Smooth muscle cell (in vitro differentiated cells): ENCODE measurements at regions not wholly inside any gene's neighbourhood (a gene's known extent, or its start where the extent isn't known, plus 50 kb on each side); places are given as distances from the start of the nearest gene placed in this dataset.
"Not testable (repeated sequence)": the region's sequence is repeated elsewhere in the genome, so short reads cannot be mapped to it uniquely, and the experiment has no call there.

Experiments used
- DNase-seq: peaks from one replicate; lab custom pipeline; 2025; ENCODE audit not compliant: unreplicated experiment; lab: John Stamatoyannopoulos, UW
- H2AFZ ChIP-seq: fragments of 200-600 bp; sonication (generic); 2 replicates; pipeline ENCODE4 v1.6.0; 2016; ENCODE audit warnings: antibody characterized with exemption, low read depth, mild to moderate bottlenecking
- H3F3A ChIP-seq: fragments of 200-600 bp; sonication (generic); 2 replicates; pipeline ENCODE4 v1.6.0; 2017; ENCODE audit warnings: antibody characterized with exemption, low read depth
- H3K27ac ChIP-seq: fragments of 200-600 bp; sonication (generic); 2 replicates; pipeline ENCODE4 v1.5.1; 2016; ENCODE audit warnings: low read depth, mild to moderate bottlenecking
- H3K27me3 ChIP-seq: fragments of 200-600 bp; sonication (generic); 2 replicates; pipeline ENCODE4 v1.6.1; 2016; ENCODE audit warnings: low read depth, mild to moderate bottlenecking
- H3K36me3 ChIP-seq: fragments of 200-600 bp; sonication (generic); 2 replicates; pipeline ENCODE4 v1.5.1; 2016; ENCODE audit warnings: low read depth
- H3K4me1 ChIP-seq: fragments of 200-600 bp; sonication (generic); 2 replicates; pipeline ENCODE4 v1.5.1; 2016; ENCODE audit warnings: low read depth
- H3K4me2 ChIP-seq: fragments of 200-600 bp; sonication (generic); 2 replicates; pipeline ENCODE4 v1.6.0; 2016; ENCODE audit warnings: mild to moderate bottlenecking
- H3K4me3 ChIP-seq: fragments of 200-600 bp; sonication (generic); 2 replicates; pipeline ENCODE4 v1.5.1; 2016; ENCODE audit warnings: mild to moderate bottlenecking
- H3K79me2 ChIP-seq: fragments of 200-600 bp; sonication (generic); 2 replicates; pipeline ENCODE4 v1.6.0; 2016; ENCODE audit warnings: low read depth, mild to moderate bottlenecking
- H3K9ac ChIP-seq: fragments of 200-600 bp; sonication (generic); 2 replicates; pipeline ENCODE4 v1.6.0; 2016; ENCODE audit warnings: low read depth
- H3K9me3 ChIP-seq: fragments of 200-600 bp; sonication (generic); replicated peaks from 2 replicates; pipeline ENCODE4 v1.5.1; 2016; ENCODE audit warnings: low read depth
- H4K20me1 ChIP-seq: fragments of 200-600 bp; sonication (generic); 2 replicates; pipeline ENCODE4 v1.6.0; 2016; ENCODE audit warnings: low read depth
- CTCF ChIP-seq: fragments of 200-600 bp; sonication (generic); IDR thresholded peaks from 2 replicates; pipeline ENCODE4 v1.5.1; 2017; ENCODE audit warnings: borderline replicate concordance, mild to moderate bottlenecking, antibody characterized with exemption; ENCODE audit not compliant: insufficient read depth, poor library complexity, severe bottlenecking
- WGBS: methylation state at CpG from one replicate; pipeline ENCODE4 v1.1.7; 2016; ENCODE audit warnings: low lambda C conversion rate; 5-methylcytosine and 5-hydroxymethylcytosine counted together

GRCh38 chrX:56618323-56618722, 54.9 kb downstream of the UBQLN2 start:
- WGBS: 45% methylated on average over 3 of the region's 3 CpGs
- Histone ChIP-seq H3K36me3 (no peaks in the 10 kb centered on the region), H3K4me3 (no peak overlapping the region), H3K27me3 (no peaks in the 10 kb centered on the region), H3K27ac (no peak overlapping the region), H3K79me2 (no peaks in the 10 kb centered on the region), H4K20me1 (no peaks in the 10 kb centered on the region), H3K4me2 (peak overlapping the region; percentile 31), H3K9me3 (no peaks in the 10 kb centered on the region), H3F3A (no peaks in the 10 kb centered on the region), H3K9ac (no peak overlapping the region), H3K4me1 (peaks cover 6% of the 10 kb centered on the region), H2AFZ (no peak overlapping the region)
- DNase-seq: no peak
- TF ChIP-seq CTCF: no peak

- Histone ChIP-seq H3K4me2 (no peak overlapping the region), H3K27ac (no peak overlapping the region), H3K36me3 (no peaks in the 10 kb centered on the region), H3K4me1 (peaks cover 6% of the 10 kb centered on the region), H3K27me3 (no peaks in the 10 kb centered on the region), H3K4me3 (no peak overlapping the region), H3K9me3 (no peaks in the 10 kb centered on the region), H2AFZ (no peak overlapping the region), H3K79me2 (no peaks in the 10 kb centered on the region), H3F3A (no peaks in the 10 kb centered on the region), H3K9ac (no peak overlapping the region), H4K20me1 (no peaks in the 10 kb centered on the region)
- TF ChIP-seq CTCF: no peak
- 85% methylated on average over 1 of the region's 1 CpG for WGBS
- no peak for DNase-seq
Observed at GRCh38 chrX:56623316-56623715, 59.9 kb downstream of the UBQLN2 start.

GRCh38 chrX:56635060-56635459, 71.6 kb downstream of the UBQLN2 start:
- H3K4me2 ChIP-seq, H3K4me3 ChIP-seq, H2AFZ ChIP-seq, DNase-seq, H3K9me3 ChIP-seq, H4K20me1 ChIP-seq, H3F3A ChIP-seq, H3K4me1 ChIP-seq, H3K79me2 ChIP-seq, H3K9ac ChIP-seq, H3K27ac ChIP-seq, H3K27me3 ChIP-seq, H3K36me3 ChIP-seq: not testable (repeated sequence)
- WGBS: 76% methylated on average over 6 of the region's 8 CpGs

- no peak overlapping the region for H3K9ac ChIP-seq
- no peaks in the 10 kb centered on the region for H3K79me2 ChIP-seq
- no peak for TF ChIP-seq CTCF
- DNase-seq: no peak
- H3K4me1 ChIP-seq: no peaks in the 10 kb centered on the region
- H3K4me2 ChIP-seq: no peak overlapping the region
- no peak overlapping the region for H3K4me3 ChIP-seq
- H3K36me3 ChIP-seq: no peaks in the 10 kb centered on the region
- no peaks in the 10 kb centered on the region for H4K20me1 ChIP-seq
- H3K27me3 ChIP-seq: no peaks in the 10 kb centered on the region
- H2AFZ ChIP-seq: no peak overlapping the region
- no peak overlapping the region for H3K27ac ChIP-seq
- 62% methylated on average over 4 of the region's 4 CpGs for WGBS
- H3F3A ChIP-seq: no peaks in the 10 kb centered on the region
- no peaks in the 10 kb centered on the region for H3K9me3 ChIP-seq
Observed at GRCh38 chrX:56661193-56661592, 67.8 kb upstream of the NBDY start.
